Sigmoid colon (tissue), 4 donors: ENCODE measurements at regions not wholly inside any gene's neighbourhood (a gene's known extent, or its start where the extent isn't known, plus 50 kb on each side); places are given as distances from the start of the nearest gene placed in this dataset.

Experiments used
- EP300 ChIP-seq, 4 donors: sonication (generic); formaldehyde crosslinking; IDR thresholded peaks; one replicate each; pipeline ENCODE4 v1.6.1; 2017; ENCODE audit warnings: antibody characterized with exemption in 4 of 4
- POLR2AphosphoS5 ChIP-seq, 4 donors: sonication (generic); formaldehyde crosslinking; IDR thresholded peaks; one replicate each; pipeline ENCODE4 v1.6.1; 2017; ENCODE audit warnings: antibody characterized with exemption in 4 of 4
- TF ChIP-seq, protein P1 (sequence below), 4 experiments: fragments of 450-650 bp in 3 of 4; fragments of 200-600 bp in 1 of 4; IDR thresholded peaks; one replicate each; pipeline ENCODE4 v1.5.1; 2016 to 2019; ENCODE audit warnings: antibody characterized with exemption in 4 of 4, mild to moderate bottlenecking in 3 of 4, moderate library complexity in 2 of 4

DNA sequence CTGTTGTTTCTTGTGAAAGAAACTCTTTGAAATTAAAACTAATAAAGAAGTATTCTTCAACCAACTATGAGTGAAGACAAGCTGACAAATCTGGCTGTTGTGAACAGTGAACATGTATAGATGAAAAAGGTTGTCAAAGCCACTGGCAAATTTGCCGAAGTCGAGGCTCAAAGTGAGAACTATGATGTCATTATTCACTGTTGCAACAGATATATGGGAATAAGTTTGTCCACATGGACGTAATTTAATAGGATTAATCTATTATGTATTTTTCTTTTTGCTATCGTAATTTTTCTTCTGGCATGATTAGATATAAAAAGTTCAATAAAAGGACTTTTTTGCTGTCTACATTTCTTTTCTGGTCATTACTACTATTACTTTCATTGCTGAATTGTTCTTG, 223.2 kb upstream of the ZNF507 start:
- TF ChIP-seq POLR2AphosphoS5 (IDR thresholded peaks at IDR 0.05) = no peak
- no peak for TF ChIP-seq EP300 (IDR thresholded peaks at IDR 0.05)
- TF ChIP-seq, protein P1, sequence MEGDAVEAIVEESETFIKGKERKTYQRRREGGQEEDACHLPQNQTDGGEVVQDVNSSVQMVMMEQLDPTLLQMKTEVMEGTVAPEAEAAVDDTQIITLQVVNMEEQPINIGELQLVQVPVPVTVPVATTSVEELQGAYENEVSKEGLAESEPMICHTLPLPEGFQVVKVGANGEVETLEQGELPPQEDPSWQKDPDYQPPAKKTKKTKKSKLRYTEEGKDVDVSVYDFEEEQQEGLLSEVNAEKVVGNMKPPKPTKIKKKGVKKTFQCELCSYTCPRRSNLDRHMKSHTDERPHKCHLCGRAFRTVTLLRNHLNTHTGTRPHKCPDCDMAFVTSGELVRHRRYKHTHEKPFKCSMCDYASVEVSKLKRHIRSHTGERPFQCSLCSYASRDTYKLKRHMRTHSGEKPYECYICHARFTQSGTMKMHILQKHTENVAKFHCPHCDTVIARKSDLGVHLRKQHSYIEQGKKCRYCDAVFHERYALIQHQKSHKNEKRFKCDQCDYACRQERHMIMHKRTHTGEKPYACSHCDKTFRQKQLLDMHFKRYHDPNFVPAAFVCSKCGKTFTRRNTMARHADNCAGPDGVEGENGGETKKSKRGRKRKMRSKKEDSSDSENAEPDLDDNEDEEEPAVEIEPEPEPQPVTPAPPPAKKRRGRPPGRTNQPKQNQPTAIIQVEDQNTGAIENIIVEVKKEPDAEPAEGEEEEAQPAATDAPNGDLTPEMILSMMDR (IDR thresholded peaks at IDR 0.05) = no peak
